OCI-LY1 (cell line): ENCODE measurements at regions not wholly inside any gene's neighbourhood (a gene's known extent, or its start where the extent isn't known, plus 50 kb on each side); places are given as distances from the start of the nearest gene placed in this dataset.

ENCODE experiments used
- EZH2 ChIP-seq: fragments of 200-600 bp; sonication (generic), shearing (Covaris generic); IDR thresholded peaks from 2 replicates; pipeline ENCODE4 v1.8.0; 2017; ENCODE audit warnings: borderline replicate concordance, mixed run types, mild to moderate bottlenecking, antibody characterized with exemption, low read length, moderate library complexity, mixed read lengths
- TF ChIP-seq, protein P1 (sequence below): fragments of 200-600 bp; sonication (generic), shearing (Covaris generic); IDR thresholded peaks from 2 replicates; pipeline ENCODE4 v1.5.1; 2017; ENCODE audit warnings: mild to moderate bottlenecking, antibody characterized with exemption, low read length, moderate library complexity, mixed read lengths

DNA sequence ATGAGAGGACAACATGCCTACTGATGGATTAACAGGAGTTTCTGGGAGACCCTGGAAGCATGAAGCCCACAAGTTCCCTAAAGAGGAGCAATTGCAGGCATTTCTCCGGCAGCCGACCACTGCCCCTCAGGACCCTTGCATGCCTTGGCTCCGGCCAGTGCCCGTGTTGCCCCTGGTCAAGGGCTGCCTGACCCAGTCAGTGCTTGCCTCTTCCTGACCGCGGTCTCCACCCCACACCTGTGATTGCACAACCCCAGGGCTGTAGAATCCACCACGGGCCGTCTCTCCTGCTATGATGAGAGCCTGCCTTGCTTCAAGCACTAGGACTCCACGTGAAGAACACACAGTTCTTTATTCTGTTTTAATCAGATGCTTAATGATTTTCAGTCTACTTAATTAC is 127.5 kb downstream of the GLI2 start:
- TF ChIP-seq, protein P1, sequence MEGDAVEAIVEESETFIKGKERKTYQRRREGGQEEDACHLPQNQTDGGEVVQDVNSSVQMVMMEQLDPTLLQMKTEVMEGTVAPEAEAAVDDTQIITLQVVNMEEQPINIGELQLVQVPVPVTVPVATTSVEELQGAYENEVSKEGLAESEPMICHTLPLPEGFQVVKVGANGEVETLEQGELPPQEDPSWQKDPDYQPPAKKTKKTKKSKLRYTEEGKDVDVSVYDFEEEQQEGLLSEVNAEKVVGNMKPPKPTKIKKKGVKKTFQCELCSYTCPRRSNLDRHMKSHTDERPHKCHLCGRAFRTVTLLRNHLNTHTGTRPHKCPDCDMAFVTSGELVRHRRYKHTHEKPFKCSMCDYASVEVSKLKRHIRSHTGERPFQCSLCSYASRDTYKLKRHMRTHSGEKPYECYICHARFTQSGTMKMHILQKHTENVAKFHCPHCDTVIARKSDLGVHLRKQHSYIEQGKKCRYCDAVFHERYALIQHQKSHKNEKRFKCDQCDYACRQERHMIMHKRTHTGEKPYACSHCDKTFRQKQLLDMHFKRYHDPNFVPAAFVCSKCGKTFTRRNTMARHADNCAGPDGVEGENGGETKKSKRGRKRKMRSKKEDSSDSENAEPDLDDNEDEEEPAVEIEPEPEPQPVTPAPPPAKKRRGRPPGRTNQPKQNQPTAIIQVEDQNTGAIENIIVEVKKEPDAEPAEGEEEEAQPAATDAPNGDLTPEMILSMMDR = no peak
- no peak for TF ChIP-seq EZH2
